LNCaP clone FGC (cell line): ENCODE measurements at regions not wholly inside any gene's neighbourhood (a gene's known extent, or its start where the extent isn't known, plus 50 kb on each side); places are given as distances from the start of the nearest gene placed in this dataset.
"Not testable (repeated sequence)": the region's sequence is repeated elsewhere in the genome, so short reads cannot be mapped to it uniquely, and the experiment has no call there.

Experiments used
- DNase-seq: peaks from one replicate; pipeline ENCODE4 v3.0.0-alpha.2; 2011; ENCODE audit warnings: low read depth
- H3K4me3 ChIP-seq: 2 replicates; pipeline ENCODE4 v1.5.1; 2011; ENCODE audit warnings: mild to moderate bottlenecking, low read depth, low read length, control low read depth
- CTCF ChIP-seq: IDR thresholded peaks from 2 replicates; pipeline ENCODE4 v1.5.1; 2012; ENCODE audit warnings: mild to moderate bottlenecking; ENCODE audit not compliant: control insufficient read depth, insufficient read depth; ENCODE audit errors: extremely low read depth

GRCh38 chr2:63737081-63737751, 104.5 kb upstream of the UGP2 start:
- TF ChIP-seq CTCF = no peak
- H3K4me3 ChIP-seq = no peak overlapping the region
- DNase-seq = no peak

GRCh38 chr2:63738019-63738418, 103.7 kb upstream of the UGP2 start:
- no peak for DNase-seq
- no peak overlapping the region for H3K4me3 ChIP-seq
- TF ChIP-seq CTCF = no peak

GRCh38 chr2:63739180-63739579, 102.5 kb upstream of the UGP2 start:
- not testable (repeated sequence) for H3K4me3 ChIP-seq, DNase-seq

GRCh38 chr2:63740020-63740419, 101.7 kb upstream of the UGP2 start:
- no peak for DNase-seq
- no peak for TF ChIP-seq CTCF
- no peak overlapping the region for H3K4me3 ChIP-seq

- no peak overlapping the region for H3K4me3 ChIP-seq
- no peak for TF ChIP-seq CTCF
- DNase-seq = no peak
Measured at GRCh38 chr2:63740943-63741342, 100.8 kb upstream of the UGP2 start.

- TF ChIP-seq CTCF = no peak
- H3K4me3 ChIP-seq = no peak overlapping the region
- no peak for DNase-seq
Measured at GRCh38 chr2:63741884-63742579, 99.7 kb upstream of the UGP2 start.

- no peak for DNase-seq
- no peak for TF ChIP-seq CTCF
- no peak overlapping the region for H3K4me3 ChIP-seq
Measured at GRCh38 chr2:63742580-63742976, 99.1 kb upstream of the UGP2 start.
